Hematopoietic multipotent progenitor cell treated with erythropoietin and hydrocortisone succinate and interleukin-3 and kit ligand, for 15 days (in vitro differentiated cells): ENCODE measurements at regions not wholly inside any gene's neighbourhood (a gene's known extent, or its start where the extent isn't known, plus 50 kb on each side); places are given as distances from the start of the nearest gene placed in this dataset.
"Not testable (repeated sequence)": the region's sequence is repeated elsewhere in the genome, so short reads cannot be mapped to it uniquely, and the experiment has no call there.

ENCODE experiments used
- DNase-seq: peaks from one replicate; pipeline ENCODE4 v3.0.0-alpha.2; 2015; ENCODE audit warnings: low spot score

DNA sequence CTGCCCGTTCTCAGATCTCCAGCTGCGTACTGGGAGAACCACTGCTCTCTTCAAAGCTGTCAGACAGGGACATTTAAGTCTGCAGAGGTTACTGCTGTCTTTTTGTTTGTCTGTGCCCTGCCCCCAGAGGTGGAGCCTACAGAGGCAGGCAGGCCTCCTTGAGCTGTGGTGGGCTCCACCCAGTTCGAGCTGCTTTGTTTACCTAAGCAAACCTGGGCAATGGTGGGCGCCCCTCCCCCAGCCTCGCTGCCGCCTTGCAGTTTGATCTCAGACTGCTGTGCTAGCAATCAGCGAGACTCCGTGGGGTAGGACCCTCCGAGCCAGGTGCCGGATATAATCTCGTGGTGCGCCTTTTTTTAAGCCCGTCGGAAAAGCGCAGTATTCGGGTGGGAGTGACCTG lies 66.2 kb upstream of the GPR141 start:
- not testable (repeated sequence) for DNase-seq

DNA sequence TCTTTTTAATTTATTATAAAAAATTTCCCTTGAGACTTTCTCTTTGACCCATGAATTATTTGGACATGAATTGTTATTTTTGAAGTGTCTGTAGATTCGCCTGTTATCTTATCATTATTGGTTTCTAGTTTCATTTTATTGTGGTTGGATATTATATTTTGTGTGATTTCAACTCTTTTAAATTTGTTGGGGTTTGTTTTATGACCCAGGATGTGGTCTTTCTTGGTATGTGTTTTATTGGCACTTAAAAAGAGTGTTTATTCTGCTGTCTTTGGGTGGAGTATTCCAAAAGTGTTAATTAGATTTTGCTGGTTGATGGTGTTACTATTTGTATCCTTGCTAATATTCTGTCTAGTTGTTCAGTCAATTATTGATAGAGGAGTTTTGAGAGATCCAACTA lies 50.5 kb upstream of the GPR141 start:
- no peak for DNase-seq
